Dermis blood vessel endothelial cell (primary cell): ENCODE measurements at regions not wholly inside any gene's neighbourhood (a gene's known extent, or its start where the extent isn't known, plus 50 kb on each side); places are given as distances from the start of the nearest gene placed in this dataset.
"Not testable (repeated sequence)": the region's sequence is repeated elsewhere in the genome, so short reads cannot be mapped to it uniquely, and the experiment has no call there.

Experiments used
- DNase-seq: peaks from one replicate; pipeline ENCODE4 v3.0.0; 2010

GRCh38 chr6:121884091-121884490, 448.6 kb downstream of the GJA1 start:
- DNase-seq: no peak

DNA sequence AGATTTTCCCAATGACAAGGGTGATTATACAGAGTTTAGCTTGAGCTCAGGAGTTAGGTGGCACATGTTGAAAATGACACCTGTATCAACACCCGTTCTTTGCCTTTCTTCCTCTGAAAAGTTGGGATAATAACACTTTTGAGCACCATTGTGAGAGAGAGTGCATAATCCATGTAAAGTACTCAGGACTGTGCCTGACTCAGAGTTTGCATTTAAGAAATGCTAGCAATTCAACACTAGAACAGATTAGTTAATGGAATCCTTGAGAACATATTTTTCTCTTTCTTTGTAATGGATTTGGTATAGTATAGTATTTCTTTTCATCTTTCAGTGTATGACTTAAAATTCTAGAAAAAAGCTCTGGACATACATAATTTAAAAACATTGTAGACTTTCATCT, 449.2 kb downstream of the GJA1 start:
- no peak for DNase-seq

DNA sequence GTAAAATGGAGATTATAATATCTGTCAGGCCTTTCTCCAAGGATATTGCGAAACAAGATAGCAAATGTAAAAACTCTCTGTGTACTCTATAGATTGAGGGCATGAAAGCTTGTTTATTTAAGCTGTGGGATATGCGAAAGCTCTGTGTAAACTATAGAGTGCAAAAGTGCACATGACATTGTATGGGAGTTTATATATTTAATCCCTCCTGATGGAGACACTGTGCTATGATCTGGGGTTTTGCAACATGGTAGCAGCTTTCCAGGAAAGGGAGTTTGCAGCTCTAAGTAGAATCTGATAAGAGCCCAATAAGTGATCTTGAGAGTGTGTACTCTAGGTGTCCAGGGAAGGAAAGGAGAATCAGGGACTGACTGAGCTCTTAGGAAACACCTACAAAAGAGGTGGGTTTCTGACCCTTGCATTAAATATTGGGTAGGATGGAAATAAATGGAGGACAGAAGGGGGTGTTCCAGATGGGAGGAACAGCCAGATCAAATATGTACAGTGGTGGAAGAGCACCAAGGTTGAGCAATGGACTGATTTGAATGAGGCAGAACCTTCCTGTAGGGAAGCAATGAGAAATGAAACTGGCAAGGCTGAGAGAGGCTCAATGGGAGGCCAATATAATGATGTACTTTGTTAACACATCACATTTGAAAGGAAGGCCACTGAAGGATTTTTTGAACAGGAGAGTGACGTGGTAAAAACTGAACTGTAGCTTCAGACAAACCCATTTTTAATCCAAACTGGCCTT, 450.1 kb downstream of the GJA1 start:
- DNase-seq: no peak

- no peak for DNase-seq
Observed at GRCh38 chr6:121886223-121886830, 450.9 kb downstream of the GJA1 start.

GRCh38 chr6:121887724-121888123, 452.3 kb downstream of the GJA1 start:
- DNase-seq: no peak

GRCh38 chr6:121890307-121890910, 455.0 kb downstream of the GJA1 start:
- peak; percentile 18 for DNase-seq

- not testable (repeated sequence) for DNase-seq
Observed at GRCh38 chr6:121895731-121896130, 460.3 kb downstream of the GJA1 start.

DNA sequence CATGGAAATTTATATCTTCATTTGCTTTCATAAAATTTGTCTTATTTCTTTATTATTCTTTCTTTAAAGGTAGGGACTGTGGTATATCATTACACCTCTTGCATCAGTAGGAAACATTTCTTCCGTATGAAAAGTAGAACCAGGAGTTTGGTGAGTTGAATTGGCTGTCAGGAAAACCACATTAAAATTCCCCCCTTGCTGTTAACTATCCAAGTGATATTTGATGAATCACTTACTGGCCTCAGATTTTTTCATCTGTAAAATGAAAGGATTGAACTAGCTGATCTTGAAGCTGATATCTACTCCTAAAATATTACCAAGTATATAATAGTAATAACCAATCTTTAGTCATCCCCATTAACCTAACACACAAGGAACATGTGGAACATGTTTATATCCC, 460.9 kb downstream of the GJA1 start:
- DNase-seq: no peak

GRCh38 chr6:121896771-121897170, 461.3 kb downstream of the GJA1 start:
- no peak for DNase-seq

GRCh38 chr6:121897337-121897760, 461.9 kb downstream of the GJA1 start:
- no peak for DNase-seq

- DNase-seq: no peak
Observed at GRCh38 chr6:121901432-121901831, 466.0 kb downstream of the GJA1 start.

DNA sequence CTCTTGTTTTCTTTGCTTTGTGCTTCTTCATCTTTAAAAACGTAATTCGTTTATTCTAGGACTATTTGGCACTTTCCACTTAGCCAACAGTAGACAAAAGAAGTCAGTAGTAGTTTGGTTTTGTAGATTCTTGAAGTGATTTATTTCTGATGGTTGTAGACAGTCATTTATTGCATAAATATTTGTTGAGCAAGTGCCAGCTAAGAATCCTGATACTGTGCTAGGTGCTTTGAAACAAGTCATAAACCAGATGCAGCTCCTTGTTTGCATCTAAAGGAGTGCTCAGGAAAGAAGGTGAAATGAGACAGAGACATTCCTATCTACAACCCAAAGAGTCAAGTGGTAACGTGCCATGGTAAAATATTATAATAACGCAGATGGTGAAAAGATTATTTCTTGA, 469.1 kb downstream of the GJA1 start:
- DNase-seq: no peak

- DNase-seq: no peak
Observed at GRCh38 chr6:121912905-121913304, 477.5 kb downstream of the GJA1 start.

GRCh38 chr6:121917263-121917829, 481.9 kb downstream of the GJA1 start:
- DNase-seq: no peak

DNA sequence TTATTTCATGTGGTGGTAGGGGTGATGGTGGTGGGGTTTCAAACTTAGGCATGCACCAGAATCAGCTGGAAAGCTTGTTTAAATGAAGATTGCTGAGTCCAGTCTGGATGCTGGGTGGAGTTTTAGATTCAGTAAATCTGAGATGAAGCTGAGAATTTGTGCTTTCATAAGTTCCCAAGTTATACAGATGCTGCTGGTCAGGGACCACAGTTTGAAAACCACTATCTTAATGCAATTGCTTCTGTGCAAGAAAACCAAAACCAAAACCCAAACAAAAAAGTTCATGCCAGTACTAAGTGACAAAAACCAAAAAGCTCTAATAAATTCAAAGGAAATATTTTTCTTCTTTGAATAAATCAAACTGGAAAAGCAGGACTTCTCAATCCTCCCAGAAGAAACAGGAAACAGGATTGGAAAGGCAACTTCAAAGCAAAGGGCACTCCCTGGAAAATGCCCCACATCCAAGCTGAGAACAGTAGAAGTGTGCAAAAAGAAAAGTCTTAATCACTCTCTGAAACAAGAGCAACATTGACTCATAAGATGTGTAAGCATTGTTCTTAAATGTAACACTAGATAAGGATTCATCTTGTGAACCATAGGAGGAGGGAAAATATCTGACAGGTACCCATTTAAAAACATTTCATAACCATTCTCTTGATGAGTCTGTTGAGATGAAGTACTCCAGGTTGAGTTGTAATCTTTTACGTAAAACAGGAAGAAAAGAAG, 481.5 kb upstream of the HSF2 start:
- DNase-seq: no peak

DNA sequence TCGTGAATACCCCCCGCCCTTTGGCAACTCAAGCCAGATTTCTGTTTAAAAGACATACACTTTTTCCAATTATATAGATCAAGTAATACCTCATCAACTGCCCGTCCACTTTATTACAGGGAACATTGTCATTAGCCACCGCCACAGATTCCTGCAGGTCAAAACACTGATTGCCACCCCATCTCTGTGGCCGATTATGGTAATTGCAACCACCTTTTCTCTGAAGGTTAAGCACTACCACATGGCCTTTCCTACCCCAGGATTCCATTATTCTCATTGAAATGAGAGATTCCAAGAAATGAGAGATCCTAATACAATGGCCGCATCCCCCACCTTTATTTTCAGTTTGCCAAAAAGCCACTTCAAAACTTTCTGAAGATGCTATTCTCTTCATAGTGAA, 478.8 kb upstream of the HSF2 start:
- DNase-seq: no peak

DNA sequence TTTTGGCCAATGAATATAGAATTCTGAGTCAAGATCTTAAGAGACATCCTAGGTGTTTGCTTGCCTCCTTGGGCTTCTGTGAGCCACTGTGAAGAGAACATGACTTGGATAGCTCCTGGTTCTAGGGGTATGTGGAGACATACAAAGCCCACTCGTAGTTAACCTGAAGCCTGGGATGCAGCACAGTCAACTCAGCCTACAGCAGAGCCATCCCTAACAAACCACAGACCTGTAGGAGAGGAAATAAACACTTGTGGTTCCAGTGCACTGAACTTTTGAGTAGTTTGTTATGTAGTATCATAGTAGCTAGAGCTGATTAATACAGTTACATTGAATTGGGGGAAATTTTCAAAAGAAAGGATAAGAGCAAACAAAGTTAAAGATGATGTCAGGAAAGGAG, 474.4 kb upstream of the HSF2 start:
- no peak for DNase-seq

GRCh38 chr6:121925534-121926255, 473.8 kb upstream of the HSF2 start:
- no peak for DNase-seq

DNA sequence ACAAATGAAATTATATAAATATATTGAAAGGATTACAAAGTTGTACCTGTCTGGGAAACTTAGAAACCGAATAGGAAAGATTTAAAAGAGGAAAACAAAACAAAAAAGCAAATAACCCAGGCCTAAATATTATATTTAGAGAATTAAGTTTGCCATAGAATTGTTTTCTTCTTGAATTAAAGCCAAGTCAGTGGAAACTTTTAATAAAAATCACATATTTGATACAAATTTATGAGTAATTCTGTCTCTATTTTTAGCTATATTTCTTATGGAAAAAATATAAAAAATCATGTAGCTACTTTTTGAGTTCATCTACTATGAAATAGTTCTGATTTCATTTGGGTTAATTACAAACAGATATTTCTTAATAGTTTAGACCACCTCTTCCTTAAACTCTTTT, 470.2 kb upstream of the HSF2 start:
- no peak for DNase-seq

GRCh38 chr6:121932076-121932991, 467.1 kb upstream of the HSF2 start:
- DNase-seq: peak; percentile 67

DNA sequence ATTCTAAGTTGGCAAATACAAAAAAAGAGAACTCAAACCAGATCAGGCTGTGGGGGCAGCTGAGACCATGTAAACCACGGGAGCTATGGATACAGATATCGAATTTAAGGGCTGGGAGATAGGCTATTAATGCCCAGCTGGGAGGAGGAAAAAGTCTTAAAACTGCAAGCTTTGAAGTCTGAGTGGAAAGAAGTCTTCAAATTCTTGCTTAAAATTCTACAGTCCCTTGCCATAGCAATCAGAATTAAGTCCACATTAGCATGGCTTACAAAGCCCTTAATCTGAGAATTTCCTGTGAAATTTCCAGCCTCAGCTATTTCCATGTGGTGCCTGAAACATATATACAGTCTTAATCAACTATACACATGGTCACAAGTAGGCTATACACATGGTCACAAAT, 465.0 kb upstream of the HSF2 start:
- no peak for DNase-seq
